GM12878 (cell line): ENCODE measurements at regions not wholly inside any gene's neighbourhood (a gene's known extent, or its start where the extent isn't known, plus 50 kb on each side); places are given as distances from the start of the nearest gene placed in this dataset.

Source experiments
- ATAC-seq: fragments of 200-7000 bp; cut with Tn5 transposase; 3 replicates; pipeline ENCODE4 v1.9.1; 2020; ENCODE audit warnings: mild to moderate bottlenecking, moderate library complexity
- BruUV-seq: library from RNA; stranded (reverse); fragments of 400-500 nt; replicated peaks from 2 replicates; lab custom pipeline; 2021; lab: Mats Ljungman, UMichigan
- CTCF ChIA-PET: fragments of 300-600 bp; sonication (Branson Sonifier 250); formaldehyde crosslinking; extraction: SDS; loops from one replicate; lab custom pipeline; 2021; ENCODE audit warnings: inconsistent platforms; lab: Yijun Ruan, JAX
- POLR2A ChIA-PET: fragments of 350-600 bp; formaldehyde crosslinking; extraction: SDS; loops from one replicate; lab custom pipeline; 2021; ENCODE audit warnings: inconsistent platforms; lab: Charles Lee
- RAD21 ChIA-PET: fragments of 300-600 bp; sonication (Branson Sonifier 250); formaldehyde crosslinking; loops from one replicate; lab custom pipeline; 2023; ENCODE audit warnings: antibody characterized with exemption; ENCODE audit not compliant: unreplicated experiment; lab: Charles Lee
- SMC1A ChIA-PET: fragments of 300-600 bp; sonication (Branson Sonifier 250); formaldehyde crosslinking; loops from one replicate; lab custom pipeline; 2023; ENCODE audit not compliant: unreplicated experiment, uncharacterized antibody; lab: Charles Lee
- DNase-seq: peaks from one replicate; pipeline ENCODE4 v3.0.0-alpha.2; 2011; ENCODE audit warnings: low read depth, low spot score
- FAIRE-seq: peaks from 3 replicates; lab custom pipeline; 2011; peaks lifted over from hg19 to GRCh38; lab: Jason Lieb, UNC
- H2AFZ ChIP-seq: 2 replicates; pipeline ENCODE4 v1.6.0; 2011; ENCODE audit warnings: low read depth, low read length, control low read depth; ENCODE audit not compliant: control insufficient read depth
- H3K27ac ChIP-seq: 2 replicates; pipeline ENCODE4 v1.5.1; 2011; ENCODE audit warnings: control low read depth; ENCODE audit not compliant: control insufficient read depth, insufficient read depth
- H3K27me3 ChIP-seq, 2 experiments: replicated peaks in 1 of 2; 2 replicates each; pipeline versions ENCODE4 v1.6.0 to v1.6.1; 2011; ENCODE audit warnings: low read length in 1 of 2; ENCODE audit not compliant: control insufficient read depth in 2 of 2, insufficient read depth in 2 of 2
- H3K36me3 ChIP-seq, 2 experiments: 2 replicates each; pipeline ENCODE4 v1.5.1; 2011; ENCODE audit warnings: low read length in 1 of 2; ENCODE audit not compliant: control insufficient read depth in 2 of 2, insufficient read depth in 2 of 2
- H3K4me1 ChIP-seq: 2 replicates; pipeline ENCODE4 v1.6.1; 2011; ENCODE audit warnings: mild to moderate bottlenecking, low read length, moderate library complexity, mixed read lengths; ENCODE audit not compliant: control insufficient read depth, insufficient read depth
- H3K4me2 ChIP-seq: 2 replicates; pipeline ENCODE4 v1.6.0; 2011; ENCODE audit warnings: control low read depth; ENCODE audit not compliant: control insufficient read depth, insufficient read depth
- H3K4me3 ChIP-seq: fragments of 200-600 bp; sonication (generic); 2 replicates; pipeline ENCODE4 v1.5.1; 2016
- H3K79me2 ChIP-seq: 2 replicates; pipeline ENCODE4 v1.6.0; 2011; ENCODE audit warnings: low read length; ENCODE audit not compliant: control insufficient read depth, insufficient read depth
- H3K9ac ChIP-seq: 2 replicates; pipeline ENCODE4 v1.8.0; 2011; ENCODE audit warnings: low read length, control low read depth, mixed read lengths; ENCODE audit not compliant: control insufficient read depth, insufficient read depth
- H3K9me3 ChIP-seq: replicated peaks from 3 replicates; pipeline ENCODE4 v1.5.1; 2011; ENCODE audit warnings: mild to moderate bottlenecking, low read length; ENCODE audit not compliant: control insufficient read depth, insufficient read depth
- H4K20me1 ChIP-seq: 2 replicates; pipeline ENCODE4 v1.6.0; 2011; ENCODE audit not compliant: control insufficient read depth, insufficient read depth
- ATF3 ChIP-seq: IDR thresholded peaks from 2 replicates; pipeline ENCODE4 v1.6.1; 2011; ENCODE audit warnings: low read depth, mild to moderate bottlenecking, low read length, moderate library complexity, borderline replicate concordance; ENCODE audit errors: extremely low read depth
- BRCA1 ChIP-seq: IDR thresholded peaks from 2 replicates; pipeline ENCODE4 v1.6.1; 2011; ENCODE audit warnings: low read depth, low read length, improper control_type of control experiment
- E4F1 ChIP-seq: fragments of 450-650 bp; IDR thresholded peaks from 2 replicates; pipeline ENCODE4 v1.6.1; 2018; ENCODE audit warnings: borderline replicate concordance, mild to moderate bottlenecking; ENCODE audit not compliant: partially characterized antibody
- EGR1 ChIP-seq, 2 experiments: IDR thresholded peaks; 1 replicate in 1 of 2; 2 replicates in 1 of 2; pipeline ENCODE4 v1.6.1; 2011 to 2012; ENCODE audit warnings: low read depth in 2 of 2, low read length in 2 of 2, borderline replicate concordance in 1 of 2, mild to moderate bottlenecking in 1 of 2, moderate library complexity in 1 of 2
- GATAD2B ChIP-seq: fragments of 450-650 bp; conservative IDR thresholded peaks from 2 replicates; pipeline ENCODE4 v1.6.1; 2017; ENCODE audit warnings: low read depth, mild to moderate bottlenecking, moderate library complexity
- MYC ChIP-seq: IDR thresholded peaks from 2 replicates; pipeline ENCODE4 v1.6.1; 2011; ENCODE audit warnings: mild to moderate bottlenecking, low read length, moderate library complexity, inconsistent platforms; ENCODE audit not compliant: insufficient read depth, insufficient replicate concordance, insufficient read length, severe bottlenecking
- NR2C1 ChIP-seq: fragments of 450-650 bp; IDR thresholded peaks from 2 replicates; pipeline ENCODE4 v1.6.1; 2017; ENCODE audit warnings: antibody characterized with exemption, mild to moderate bottlenecking, moderate library complexity
- POLR2A ChIP-seq: IDR thresholded peaks from 2 replicates; pipeline ENCODE4 v1.6.1; 2011; ENCODE audit warnings: low read depth, mild to moderate bottlenecking, low read length
- POU2F2 ChIP-seq: IDR thresholded peaks from 3 replicates; pipeline ENCODE4 v1.6.1; 2011; ENCODE audit warnings: low read depth, mild to moderate bottlenecking, low read length, borderline replicate concordance
- SMAD1 ChIP-seq: fragments of 450-650 bp; IDR thresholded peaks from 2 replicates; pipeline ENCODE4 v1.6.1; 2018; ENCODE audit warnings: mild to moderate bottlenecking, low read depth; ENCODE audit not compliant: partially characterized antibody
- ZNF384 ChIP-seq: IDR thresholded peaks from 2 replicates; pipeline ENCODE4 v1.6.1; 2012; ENCODE audit warnings: low read depth, mild to moderate bottlenecking, low read length, improper control_type of control experiment, borderline replicate concordance
- ZSCAN29 ChIP-seq: fragments of 450-650 bp; IDR thresholded peaks from 2 replicates; pipeline ENCODE4 v1.6.1; 2017; ENCODE audit warnings: mild to moderate bottlenecking, moderate library complexity
- WGBS: methylation state at CpG from one replicate; pipeline ENCODE4 v1.1.6; 2016; ENCODE audit warnings: low lambda C conversion rate; ENCODE audit not compliant: insufficient replicate concordance, insufficient coverage; ENCODE audit errors: missing lambda C conversion rate; 5-methylcytosine and 5-hydroxymethylcytosine counted together
- in situ Hi-C: fragments of 300-500 bp; cut with MboI; formaldehyde crosslinking; loops from 9 replicates; pipeline ENCODE4 v1.14.3; 2018; ENCODE audit warnings: mixed read lengths
- intact Hi-C: fragments of 100-400 bp; cut with micrococcal nuclease; formaldehyde crosslinking; loops from one replicate; pipeline ENCODE4 v1.14.2; 2022; ENCODE audit not compliant: unreplicated experiment

- Histone ChIP-seq H3K9me3 (no peaks in the 10 kb centered on the region), H3K4me1 (no peaks in the 10 kb centered on the region), H3K79me2 (no peaks in the 10 kb centered on the region), H3K4me3 (no peak overlapping the region), H2AFZ (no peak overlapping the region), H3K27ac (no peak overlapping the region), H3K27me3 (no peaks in the 10 kb centered on the region), H3K4me2 (no peak overlapping the region), H3K36me3 (no peaks in the 10 kb centered on the region), H3K9ac (no peak overlapping the region), H4K20me1 (no peaks in the 10 kb centered on the region)
- FAIRE-seq: no peak
- 45% methylated on average over 12 of the region's 12 CpGs for WGBS
- in situ Hi-C loops: no loop called here
- ChIA-PET SMC1A (interaction anchor here (1.0 to 1.6 kb wide), 2 partner anchors 11 to 14 kb away, joined by 3 read pairs; no protein-coding TSS in a partner anchor), POLR2A (no interaction called here), CTCF (no interaction called here), RAD21 (no interaction called here)
- no peak for ATAC-seq
- BruUV-seq: no TSS peak
- no peak for TF ChIP-seq MYC
- no peak for TF ChIP-seq ATF3
- no peak for TF ChIP-seq SMAD1
- no peak for TF ChIP-seq E4F1
- TF ChIP-seq ZNF384: no peak
- TF ChIP-seq POU2F2: no peak
- TF ChIP-seq EGR1 (IDR thresholded peaks at IDR 0.05; ENCODE audit: borderline replicate concordance in 1 of 2, low read depth in 2 of 2, low read length in 2 of 2): no peak
- no peak for TF ChIP-seq BRCA1
- TF ChIP-seq NR2C1: no peak
- no peak for TF ChIP-seq ZSCAN29
- TF ChIP-seq GATAD2B: no peak
- TF ChIP-seq POLR2A: no peak
- intact Hi-C loops: no loop called here
- no peak for DNase-seq
Measured at GRCh38 chr14:38737686-38738407, 365.2 kb downstream of the SEC23A start.
